K562 (cell line): ENCODE measurements at regions not wholly inside any gene's neighbourhood (a gene's known extent, or its start where the extent isn't known, plus 50 kb on each side); places are given as distances from the start of the nearest gene placed in this dataset.

ENCODE experiments used
- ATAC-seq: fragments of 200-7000 bp; cut with Tn5 transposase; 3 replicates; pipeline ENCODE4 v1.9.1; 2020; ENCODE audit warnings: moderate library complexity
- BruUV-seq: library from RNA; stranded (reverse); fragments of 400-500 nt; replicated peaks from 2 replicates; lab custom pipeline; 2021; lab: Mats Ljungman, UMichigan
- CTCF ChIA-PET: fragments of 300-600 bp; formaldehyde crosslinking; extraction: SDS; loops from one replicate; lab custom pipeline; 2021; ENCODE audit warnings: low intra/inter-chr PET ratio; lab: Yijun Ruan, JAX
- POLR2A ChIA-PET: fragments of 300-600, 350-650 bp; sonication (Branson Sonifier 250); formaldehyde crosslinking; extraction: SDS; loops from one replicate; lab custom pipeline; 2021; ENCODE audit warnings: antibody characterized with exemption, inconsistent platforms; lab: Yijun Ruan, JAX
- DNase-seq, 4 experiments: peaks; one replicate each; pipeline versions ENCODE4 v3.0.0 to v3.0.0-alpha.2; 2011 to 2018; ENCODE audit warnings: low spot score in 3 of 4, mixed read lengths in 3 of 4; ENCODE audit errors: extremely low read depth in 1 of 4
- FAIRE-seq: peaks from 2 replicates; lab custom pipeline; 2011; peaks lifted over from hg19 to GRCh38; lab: Jason Lieb, UNC
- H2AFZ ChIP-seq: 2 replicates; pipeline ENCODE4 v1.6.0; 2011; ENCODE audit warnings: low read depth, low read length, control low read depth, inconsistent platforms
- H3K27ac ChIP-seq: fragments of 200-600 bp; 3 replicates; pipeline ENCODE4 v1.8.0; 2011; ENCODE audit warnings: low read depth, mild to moderate bottlenecking, control low read depth, inconsistent platforms, low read length, moderate library complexity, mixed read lengths; ENCODE audit errors: extremely low read depth
- H3K27me3 ChIP-seq, 2 experiments: fragments of 300-600 bp in 1 of 2; 2 replicates in 1 of 2; 3 replicates in 1 of 2; pipeline versions ENCODE4 v1.6.0 to v1.8.0; 2011; ENCODE audit warnings: inconsistent platforms in 2 of 2, low read length in 2 of 2, mild to moderate bottlenecking in 1 of 2, mixed read lengths in 1 of 2, moderate library complexity in 1 of 2; ENCODE audit not compliant: control insufficient read depth in 2 of 2, insufficient read depth in 2 of 2
- H3K36me3 ChIP-seq: fragments of 300-600 bp; 3 replicates; pipeline ENCODE4 v1.8.0; 2011; ENCODE audit warnings: mild to moderate bottlenecking, low read length, inconsistent platforms; ENCODE audit not compliant: control insufficient read depth, insufficient read depth
- H3K4me1 ChIP-seq, 2 experiments: fragments of 200-600 bp in 1 of 2; replicated peaks in 1 of 2; 2 replicates in 1 of 2; 3 replicates in 1 of 2; pipeline versions ENCODE4 v1.5.1 to v1.8.0; 2011; ENCODE audit warnings: inconsistent platforms in 2 of 2, low read length in 2 of 2, mild to moderate bottlenecking in 1 of 2, mixed read lengths in 1 of 2, moderate library complexity in 1 of 2; ENCODE audit not compliant: control insufficient read depth in 2 of 2, insufficient read depth in 2 of 2
- H3K4me2 ChIP-seq: 2 replicates; pipeline ENCODE4 v1.6.1; 2011; ENCODE audit warnings: low read length, control low read depth, inconsistent platforms, mixed read lengths; ENCODE audit not compliant: insufficient read depth
- H3K4me3 ChIP-seq: fragments of 200-600 bp; sonication (generic), shearing (Covaris generic); 2 replicates; pipeline ENCODE4 v1.5.1; 2016; ENCODE audit warnings: control low read depth, inconsistent platforms
- H3K79me2 ChIP-seq: fragments of 200-600 bp; 3 replicates; pipeline ENCODE4 v1.8.0; 2011; ENCODE audit warnings: low read length, inconsistent platforms; ENCODE audit not compliant: control insufficient read depth, insufficient read depth
- H3K9ac ChIP-seq, 2 experiments: 2 replicates each; pipeline versions ENCODE4 v1.6.0 to v1.6.1; 2011; ENCODE audit warnings: low read depth in 2 of 2, low read length in 2 of 2, control low read depth in 1 of 2, inconsistent platforms in 1 of 2, mild to moderate bottlenecking in 1 of 2, mixed read lengths in 1 of 2; ENCODE audit not compliant: insufficient read depth in 1 of 2
- H3K9me1 ChIP-seq: one replicate; pipeline ENCODE4 v1.6.0; 2011; ENCODE audit warnings: inconsistent platforms, mild to moderate bottlenecking, low read length, moderate library complexity; ENCODE audit not compliant: control insufficient read depth, insufficient read depth
- H3K9me3 ChIP-seq: replicated peaks from 2 replicates; pipeline ENCODE4 v1.5.1; 2011; ENCODE audit warnings: low read depth, low read length, inconsistent platforms; ENCODE audit not compliant: control insufficient read depth, insufficient read depth
- H4K20me1 ChIP-seq: replicated peaks from 2 replicates; pipeline ENCODE4 v1.6.1; 2011; ENCODE audit warnings: low read length, inconsistent platforms, mixed read lengths; ENCODE audit not compliant: control insufficient read depth, insufficient read depth
- HEY1 ChIP-seq: fragments of 250-450 bp; sonication (Bioruptor Pico); IDR thresholded peaks from 2 replicates; pipeline ENCODE4 v1.5.0; 2020; ENCODE audit warnings: mild to moderate bottlenecking, moderate library complexity, borderline replicate concordance
- POLR2A ChIP-seq: fragments of 450-650 bp; conservative IDR thresholded peaks from 2 replicates; pipeline ENCODE4 v1.6.1; 2016
- TGIF2 ChIP-seq: sonication (generic); formaldehyde crosslinking; IDR thresholded peaks from 2 replicates; pipeline ENCODE4 v1.8.1; 2022; ENCODE audit warnings: mild to moderate bottlenecking, missing genetic modification reagents, moderate library complexity
- YY1 ChIP-seq, 3 experiments: IDR thresholded peaks; 2 replicates each; pipeline ENCODE4 v1.6.1; 2011; ENCODE audit warnings: low read length in 2 of 3, mild to moderate bottlenecking in 2 of 3, moderate library complexity in 2 of 3, borderline replicate concordance in 1 of 3, control low read depth in 1 of 3, low read depth in 1 of 3; ENCODE audit not compliant: insufficient read depth in 3 of 3, insufficient replicate concordance in 2 of 3, control insufficient read depth in 1 of 3, insufficient read length in 1 of 3; ENCODE audit errors: extremely low read depth in 1 of 3
- ZNF197 ChIP-seq: fragments of 200-800 bp; sonication (Bioruptor generic); IDR thresholded peaks from 2 replicates; pipeline ENCODE4 v1.6.1; 2016; ENCODE audit warnings: low read depth, missing genetic modification characterization, missing compliant biosample characterization
- ZNF76 ChIP-seq: fragments of 250-450 bp; sonication (Bioruptor Pico); IDR thresholded peaks from 2 replicates; pipeline ENCODE4 v1.4.0; 2020; ENCODE audit warnings: mild to moderate bottlenecking, moderate library complexity, borderline replicate concordance
- ZZZ3 ChIP-seq: fragments of 450-650 bp; IDR thresholded peaks from 2 replicates; pipeline ENCODE4 v1.6.1; 2016; ENCODE audit warnings: antibody characterized with exemption, mild to moderate bottlenecking, moderate library complexity
- in situ Hi-C: fragments of 300-500 bp; cut with MboI; formaldehyde crosslinking; loops from 4 replicates; pipeline ENCODE4 v1.15.0; 2018; ENCODE audit warnings: inconsistent platforms, mixed read lengths
- intact Hi-C: fragments of 100-400 bp; cut with micrococcal nuclease; formaldehyde crosslinking; loops from 2 replicates; pipeline ENCODE4 v1.14.2; 2022
- TF ChIP-seq, protein P1 (sequence below): fragments of 200-800 bp; sonication (Bioruptor generic); IDR thresholded peaks from 2 replicates; pipeline ENCODE4 v1.6.1; 2016; ENCODE audit warnings: missing genetic modification characterization, missing compliant biosample characterization
- TF ChIP-seq, protein P2 (sequence below): fragments of 450-650 bp; IDR thresholded peaks from 2 replicates; pipeline ENCODE4 v1.6.1; 2017; ENCODE audit warnings: mild to moderate bottlenecking, moderate library complexity
- TF ChIP-seq, protein P3 (sequence below): sonication (generic); formaldehyde crosslinking; IDR thresholded peaks from 2 replicates; pipeline ENCODE4 v1.8.0; 2022; ENCODE audit warnings: mild to moderate bottlenecking, missing genetic modification reagents, borderline replicate concordance

DNA sequence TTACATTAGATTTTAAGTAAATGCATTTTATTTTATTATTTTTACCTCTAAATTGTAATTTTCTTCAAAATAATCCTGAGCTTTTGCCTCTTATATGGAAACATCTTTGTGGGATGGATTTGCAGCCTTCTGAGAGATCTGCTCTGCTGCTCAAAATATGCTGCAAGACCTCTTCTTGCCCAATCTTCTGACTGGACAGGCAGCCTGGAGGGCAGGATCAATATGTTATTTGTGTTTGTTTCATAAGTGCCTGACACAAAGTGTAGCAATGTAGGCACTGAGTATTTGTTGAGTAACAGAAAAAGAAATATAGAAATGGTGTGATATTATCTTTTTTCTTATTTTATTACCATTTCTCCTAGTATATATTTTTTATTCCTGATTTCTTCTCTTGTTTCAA, 1106.9 kb downstream of the TMTC2 start:
- H3K9me1 ChIP-seq: no peaks in the 10 kb centered on the region
- no peaks in the 10 kb centered on the region for H3K9me3 ChIP-seq
- no peaks in the 10 kb centered on the region for H3K4me1 ChIP-seq
- H3K27me3 ChIP-seq: no peaks in the 10 kb centered on the region
- H3K79me2 ChIP-seq: no peaks in the 10 kb centered on the region
- no peak for TF ChIP-seq HEY1
- no peak for TF ChIP-seq TGIF2 (CRISPR knock-in tag)
- no peak for TF ChIP-seq ZZZ3
- TF ChIP-seq POLR2A: no peak
- no peak for TF ChIP-seq YY1 (IDR thresholded peaks at IDR 0.05; ENCODE audit: borderline replicate concordance in 1 of 3, control insufficient read depth in 1 of 3, extremely low read depth in 1 of 3, insufficient read depth in 3 of 3, insufficient read length in 1 of 3, insufficient replicate concordance in 2 of 3, low read depth in 1 of 3, low read length in 2 of 3)
- TF ChIP-seq ZNF76 (CRISPR knock-in tag): no peak
- TF ChIP-seq, protein P1, sequence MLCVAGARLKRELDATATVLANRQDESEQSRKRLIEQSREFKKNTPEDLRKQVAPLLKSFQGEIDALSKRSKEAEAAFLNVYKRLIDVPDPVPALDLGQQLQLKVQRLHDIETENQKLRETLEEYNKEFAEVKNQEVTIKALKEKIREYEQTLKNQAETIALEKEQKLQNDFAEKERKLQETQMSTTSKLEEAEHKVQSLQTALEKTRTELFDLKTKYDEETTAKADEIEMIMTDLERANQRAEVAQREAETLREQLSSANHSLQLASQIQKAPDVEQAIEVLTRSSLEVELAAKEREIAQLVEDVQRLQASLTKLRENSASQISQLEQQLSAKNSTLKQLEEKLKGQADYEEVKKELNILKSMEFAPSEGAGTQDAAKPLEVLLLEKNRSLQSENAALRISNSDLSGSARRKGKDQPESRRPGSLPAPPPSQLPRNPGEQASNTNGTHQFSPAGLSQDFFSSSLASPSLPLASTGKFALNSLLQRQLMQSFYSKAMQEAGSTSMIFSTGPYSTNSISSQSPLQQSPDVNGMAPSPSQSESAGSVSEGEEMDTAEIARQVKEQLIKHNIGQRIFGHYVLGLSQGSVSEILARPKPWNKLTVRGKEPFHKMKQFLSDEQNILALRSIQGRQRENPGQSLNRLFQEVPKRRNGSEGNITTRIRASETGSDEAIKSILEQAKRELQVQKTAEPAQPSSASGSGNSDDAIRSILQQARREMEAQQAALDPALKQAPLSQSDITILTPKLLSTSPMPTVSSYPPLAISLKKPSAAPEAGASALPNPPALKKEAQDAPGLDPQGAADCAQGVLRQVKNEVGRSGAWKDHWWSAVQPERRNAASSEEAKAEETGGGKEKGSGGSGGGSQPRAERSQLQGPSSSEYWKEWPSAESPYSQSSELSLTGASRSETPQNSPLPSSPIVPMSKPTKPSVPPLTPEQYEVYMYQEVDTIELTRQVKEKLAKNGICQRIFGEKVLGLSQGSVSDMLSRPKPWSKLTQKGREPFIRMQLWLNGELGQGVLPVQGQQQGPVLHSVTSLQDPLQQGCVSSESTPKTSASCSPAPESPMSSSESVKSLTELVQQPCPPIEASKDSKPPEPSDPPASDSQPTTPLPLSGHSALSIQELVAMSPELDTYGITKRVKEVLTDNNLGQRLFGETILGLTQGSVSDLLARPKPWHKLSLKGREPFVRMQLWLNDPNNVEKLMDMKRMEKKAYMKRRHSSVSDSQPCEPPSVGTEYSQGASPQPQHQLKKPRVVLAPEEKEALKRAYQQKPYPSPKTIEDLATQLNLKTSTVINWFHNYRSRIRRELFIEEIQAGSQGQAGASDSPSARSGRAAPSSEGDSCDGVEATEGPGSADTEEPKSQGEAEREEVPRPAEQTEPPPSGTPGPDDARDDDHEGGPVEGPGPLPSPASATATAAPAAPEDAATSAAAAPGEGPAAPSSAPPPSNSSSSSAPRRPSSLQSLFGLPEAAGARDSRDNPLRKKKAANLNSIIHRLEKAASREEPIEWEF (CRISPR knock-in tag): no peak
- TF ChIP-seq, protein P2, sequence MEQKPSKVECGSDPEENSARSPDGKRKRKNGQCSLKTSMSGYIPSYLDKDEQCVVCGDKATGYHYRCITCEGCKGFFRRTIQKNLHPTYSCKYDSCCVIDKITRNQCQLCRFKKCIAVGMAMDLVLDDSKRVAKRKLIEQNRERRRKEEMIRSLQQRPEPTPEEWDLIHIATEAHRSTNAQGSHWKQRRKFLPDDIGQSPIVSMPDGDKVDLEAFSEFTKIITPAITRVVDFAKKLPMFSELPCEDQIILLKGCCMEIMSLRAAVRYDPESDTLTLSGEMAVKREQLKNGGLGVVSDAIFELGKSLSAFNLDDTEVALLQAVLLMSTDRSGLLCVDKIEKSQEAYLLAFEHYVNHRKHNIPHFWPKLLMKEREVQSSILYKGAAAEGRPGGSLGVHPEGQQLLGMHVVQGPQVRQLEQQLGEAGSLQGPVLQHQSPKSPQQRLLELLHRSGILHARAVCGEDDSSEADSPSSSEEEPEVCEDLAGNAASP: no peak
- TF ChIP-seq ZNF197: no peak
- TF ChIP-seq, protein P3, sequence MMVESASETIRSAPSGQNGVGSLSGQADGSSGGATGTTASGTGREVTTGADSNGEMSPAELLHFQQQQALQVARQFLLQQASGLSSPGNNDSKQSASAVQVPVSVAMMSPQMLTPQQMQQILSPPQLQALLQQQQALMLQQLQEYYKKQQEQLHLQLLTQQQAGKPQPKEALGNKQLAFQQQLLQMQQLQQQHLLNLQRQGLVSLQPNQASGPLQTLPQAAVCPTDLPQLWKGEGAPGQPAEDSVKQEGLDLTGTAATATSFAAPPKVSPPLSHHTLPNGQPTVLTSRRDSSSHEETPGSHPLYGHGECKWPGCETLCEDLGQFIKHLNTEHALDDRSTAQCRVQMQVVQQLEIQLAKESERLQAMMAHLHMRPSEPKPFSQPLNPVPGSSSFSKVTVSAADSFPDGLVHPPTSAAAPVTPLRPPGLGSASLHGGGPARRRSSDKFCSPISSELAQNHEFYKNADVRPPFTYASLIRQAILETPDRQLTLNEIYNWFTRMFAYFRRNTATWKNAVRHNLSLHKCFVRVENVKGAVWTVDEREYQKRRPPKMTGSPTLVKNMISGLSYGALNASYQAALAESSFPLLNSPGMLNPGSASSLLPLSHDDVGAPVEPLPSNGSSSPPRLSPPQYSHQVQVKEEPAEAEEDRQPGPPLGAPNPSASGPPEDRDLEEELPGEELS (CRISPR knock-in tag): no peak
- no peak overlapping the region for H3K9ac ChIP-seq
- H3K4me3 ChIP-seq: no peak overlapping the region
- POLR2A ChIA-PET: no interaction called here
- H3K4me2 ChIP-seq: no peak overlapping the region
- H3K36me3 ChIP-seq: no peaks in the 10 kb centered on the region
- intact Hi-C loops (no loop called here), in situ Hi-C loops (no loop called here)
- no peak overlapping the region for H2AFZ ChIP-seq
- CTCF ChIA-PET: no interaction called here
- ATAC-seq: no peak
- no peak for DNase-seq
- FAIRE-seq: no peak
- H3K27ac ChIP-seq: no peak overlapping the region
- no peaks in the 10 kb centered on the region for H4K20me1 ChIP-seq
- BruUV-seq: no TSS peak
